HCT116 (cell line): ENCODE measurements at regions not wholly inside any gene's neighbourhood (a gene's known extent, or its start where the extent isn't known, plus 50 kb on each side); places are given as distances from the start of the nearest gene placed in this dataset.

Experiments used
- ATAC-seq: fragments of 200-7000 bp; cut with Tn5 transposase; 2 replicates; pipeline ENCODE4 v1.9.1; 2020; ENCODE audit warnings: mild to moderate bottlenecking, moderate library complexity
- BruUV-seq: library from RNA; stranded (reverse); fragments of 400-500 nt; replicated peaks from 2 replicates; lab custom pipeline; 2021; lab: Mats Ljungman, UMichigan
- CTCF ChIA-PET: fragments of 300-600 bp; sonication (Branson Sonifier 250); formaldehyde crosslinking; loops from one replicate; lab custom pipeline; 2021; ENCODE audit warnings: antibody characterized with exemption; lab: Charles Lee
- POLR2A ChIA-PET: fragments of 300-600, 350-600 bp; sonication (Branson Sonifier 250); formaldehyde crosslinking; loops from one replicate; lab custom pipeline; 2021; ENCODE audit warnings: antibody characterized with exemption; lab: Charles Lee
- RAD21 ChIA-PET, 2 experiments: fragments of 300-600 bp; sonication (Branson Sonifier 250); formaldehyde crosslinking; loops; one replicate each; lab custom pipeline; 2023; ENCODE audit warnings: low total read pairs in 2 of 2; ENCODE audit not compliant: uncharacterized antibody in 2 of 2, unreplicated experiment in 2 of 2, low non-redundant PET in 1 of 2; lab: Charles Lee
- DNase-seq: peaks from one replicate; pipeline ENCODE4 v3.0.0-alpha.2; 2010; ENCODE audit warnings: low read depth, low spot score
- H2AFZ ChIP-seq: fragments of 200-600 bp; shearing (Covaris generic), sonication (generic); 2 replicates; pipeline ENCODE4 v1.6.1; 2017; ENCODE audit warnings: low read depth, mixed run types, mixed read lengths, antibody characterized with exemption, low read length; ENCODE audit not compliant: poor library complexity, severe bottlenecking
- H3K27ac ChIP-seq: 2 replicates; pipeline ENCODE4 v1.5.1; 2012; ENCODE audit warnings: low read depth, low read length
- H3K27me3 ChIP-seq: fragments of 200-600 bp; sonication (generic); 2 replicates; pipeline ENCODE4 v1.6.1; 2016; ENCODE audit warnings: mixed run types, low read length, mixed read lengths; ENCODE audit not compliant: insufficient read depth
- H3K36me3 ChIP-seq, 2 experiments: fragments of 200-500 bp in 1 of 2; fragments of 200-600 bp in 1 of 2; sonication (Bioruptor generic) in 1 of 2; sonication (generic) in 1 of 2; 2 replicates each; pipeline versions ENCODE4 v1.5.1 to v1.6.1; 2014 to 2016; ENCODE audit warnings: low read length in 2 of 2, inconsistent platforms in 1 of 2, mixed read lengths in 1 of 2, mixed run types in 1 of 2; ENCODE audit not compliant: insufficient read depth in 2 of 2, control insufficient read depth in 1 of 2
- H3K4me1 ChIP-seq, 2 experiments: fragments of 200-600 bp in 1 of 2; sonication (generic) in 1 of 2; 2 replicates each; pipeline versions ENCODE4 v1.5.1 to v1.6.1; 2012 to 2017; ENCODE audit warnings: low read length in 2 of 2, inconsistent platforms in 1 of 2, mild to moderate bottlenecking in 1 of 2, mixed read lengths in 1 of 2, mixed run types in 1 of 2, moderate library complexity in 1 of 2; ENCODE audit not compliant: insufficient read depth in 2 of 2, control insufficient read depth in 1 of 2
- H3K4me2 ChIP-seq: fragments of 200-600 bp; sonication (generic); 2 replicates; pipeline ENCODE4 v1.6.1; 2017; ENCODE audit warnings: mixed run types, low read length, mixed read lengths
- H3K4me3 ChIP-seq, 2 experiments: fragments of 200-600 bp in 1 of 2; sonication (generic) in 1 of 2; replicated peaks in 1 of 2; 2 replicates each; pipeline ENCODE4 v1.5.1; 2011 to 2016; ENCODE audit warnings: low read length in 2 of 2, control low read depth in 1 of 2, low read depth in 1 of 2, mild to moderate bottlenecking in 1 of 2, mixed read lengths in 1 of 2, mixed run types in 1 of 2
- H3K79me2 ChIP-seq: fragments of 200-600 bp; sonication (generic); 2 replicates; pipeline ENCODE4 v1.6.1; 2017; ENCODE audit warnings: mild to moderate bottlenecking, mixed run types, low read length, moderate library complexity, mixed read lengths; ENCODE audit not compliant: insufficient read depth
- H3K9ac ChIP-seq: fragments of 200-600 bp; sonication (generic); 2 replicates; pipeline ENCODE4 v1.6.1; 2016; ENCODE audit warnings: low read length, mixed read lengths
- H3K9me2 ChIP-seq: fragments of 200-600 bp; sonication (generic), shearing (Covaris generic); 2 replicates; pipeline ENCODE4 v1.6.1; 2017; ENCODE audit warnings: mixed run types, mild to moderate bottlenecking, moderate library complexity; ENCODE audit not compliant: insufficient read depth
- H3K9me3 ChIP-seq, 2 experiments: fragments of 200-500 bp in 1 of 2; fragments of 200-600 bp in 1 of 2; sonication (Bioruptor generic) in 1 of 2; sonication (generic) in 1 of 2; 2 replicates each; pipeline ENCODE4 v1.6.1; 2014 to 2017; ENCODE audit warnings: low read length in 2 of 2, mixed read lengths in 2 of 2, inconsistent platforms in 1 of 2, low read depth in 1 of 2, mild to moderate bottlenecking in 1 of 2, mixed run types in 1 of 2, moderate library complexity in 1 of 2; ENCODE audit not compliant: control insufficient read depth in 1 of 2, insufficient read depth in 1 of 2
- H4K20me1 ChIP-seq: fragments of 200-600 bp; sonication (generic), shearing (Covaris generic); 2 replicates; pipeline ENCODE4 v1.6.1; 2017; ENCODE audit warnings: mixed run types, mild to moderate bottlenecking, moderate library complexity; ENCODE audit not compliant: insufficient read depth
- ATF3 ChIP-seq: IDR thresholded peaks from 2 replicates; pipeline ENCODE4 v1.6.1; 2012
- CEBPB ChIP-seq: IDR thresholded peaks from 2 replicates; pipeline ENCODE4 v1.6.1; 2012; ENCODE audit warnings: low read depth
- EZH2 ChIP-seq: fragments of 200-600 bp; sonication (generic); IDR thresholded peaks from 2 replicates; pipeline ENCODE4 v1.6.1; 2017; ENCODE audit warnings: antibody characterized with exemption, mixed run types
- EZH2phosphoT487 ChIP-seq: fragments of 200-600 bp; IDR thresholded peaks from 2 replicates; pipeline ENCODE4 v1.6.1; 2018; ENCODE audit warnings: antibody characterized with exemption, borderline replicate concordance
- POLR2AphosphoS5 ChIP-seq: IDR thresholded peaks from 2 replicates; pipeline ENCODE4 v1.6.1; 2011; ENCODE audit warnings: mild to moderate bottlenecking, low read depth, low read length, moderate library complexity
- RAD21 ChIP-seq: IDR thresholded peaks from 2 replicates; pipeline ENCODE4 v1.6.1; 2012; ENCODE audit warnings: low read depth, mild to moderate bottlenecking
- REST ChIP-seq: IDR thresholded peaks from 2 replicates; pipeline ENCODE4 v1.6.1; 2012; ENCODE audit warnings: low read depth
- SRF ChIP-seq: IDR thresholded peaks from 2 replicates; pipeline ENCODE4 v1.6.1; 2012; ENCODE audit warnings: low read depth
- YY1 ChIP-seq: IDR thresholded peaks from 2 replicates; pipeline ENCODE4 v1.6.1; 2011; ENCODE audit warnings: low read length, low read depth, moderate library complexity, mild to moderate bottlenecking; ENCODE audit not compliant: insufficient replicate concordance; ENCODE audit errors: extremely low read depth
- ZBTB33 ChIP-seq: IDR thresholded peaks from 2 replicates; pipeline ENCODE4 v1.6.1; 2011; ENCODE audit warnings: mild to moderate bottlenecking, low read length, moderate library complexity; ENCODE audit not compliant: insufficient replicate concordance; ENCODE audit errors: extremely low read depth
- ZFX ChIP-seq: fragments of 450-650 bp; IDR thresholded peaks from 2 replicates; pipeline ENCODE4 v1.6.1; 2017
- intact Hi-C: fragments of 100-400 bp; cut with micrococcal nuclease; formaldehyde crosslinking; loops from 2 replicates; pipeline ENCODE4 v1.10.0; 2022

- intact Hi-C loops = no loop called here
These were observed 71.8 kb upstream of the TSHZ3 start for GRCh38 chr19:31421082-31421481.

GRCh38 chr19:31421856-31422255 lies 72.6 kb upstream of the TSHZ3 start:
- Histone ChIP-seq H3K79me2 (no peaks in the 10 kb centered on the region), H3K4me1 (no peaks in the 10 kb centered on the region), H3K9ac (no peak overlapping the region), H3K36me3 (no peaks in the 10 kb centered on the region), H3K9me2 (no peaks in the 10 kb centered on the region), H3K9me3 (peaks cover 7 to 23% of the 10 kb centered on the region in 2 experiments; a peak in 2 of 4 replicates), H3K4me3 (no peak overlapping the region), H3K27me3 (no peaks in the 10 kb centered on the region), H2AFZ (no peak overlapping the region), H3K27ac (no peak overlapping the region), H4K20me1 (no peaks in the 10 kb centered on the region), H3K4me2 (no peak overlapping the region)
- TF ChIP-seq SRF (no peak), REST (no peak), ATF3 (no peak), EZH2phosphoT487 (no peak), CEBPB (no peak), ZFX (no peak), POLR2AphosphoS5 (no peak)
- intact Hi-C loops = no loop called here
- ATAC-seq (no peak), DNase-seq (no peak)
- no TSS peak for BruUV-seq
- POLR2A ChIA-PET = no interaction called here
- RAD21 ChIA-PET = no interaction called here
- CTCF ChIA-PET = no interaction called here

More at GRCh38 chr19:31421082-31421481, 71.8 kb upstream of the TSHZ3 start:
- no peak overlapping the region for H2AFZ ChIP-seq
- H3K4me3 ChIP-seq = no peak overlapping the region
- TF ChIP-seq ZFX (no peak), EZH2 (no peak), YY1 (no peak), ATF3 (no peak), ZBTB33 (no peak), RAD21 (no peak)
- TF ChIP-seq, all 23 proteins: peak for 0
- no peaks in the 10 kb centered on the region for H4K20me1 ChIP-seq
- CTCF ChIA-PET = no interaction called here
- no peaks in the 10 kb centered on the region for H3K36me3 ChIP-seq
- BruUV-seq = no TSS peak
- DNase-seq (no peak), ATAC-seq (no peak)
- H3K9me2 ChIP-seq = no peaks in the 10 kb centered on the region
- peaks cover 7 to 23% of the 10 kb centered on the region in 2 experiments; a peak in 2 of 4 replicates for H3K9me3 ChIP-seq
- no peak overlapping the region for H3K4me2 ChIP-seq
- H3K27me3 ChIP-seq = no peaks in the 10 kb centered on the region
- no peak overlapping the region for H3K9ac ChIP-seq
- H3K27ac ChIP-seq = no peak overlapping the region
- no peaks in the 10 kb centered on the region for H3K79me2 ChIP-seq
- POLR2A ChIA-PET = no interaction called here
- H3K4me1 ChIP-seq = no peaks in the 10 kb centered on the region
- RAD21 ChIA-PET = no interaction called here
